CD14-positive monocyte (primary cell): ENCODE measurements at regions not wholly inside any gene's neighbourhood (a gene's known extent, or its start where the extent isn't known, plus 50 kb on each side); places are given as distances from the start of the nearest gene placed in this dataset.

ENCODE experiments used
- DNase-seq, 3 donors: peaks; one replicate each; pipeline ENCODE4 v3.0.0-alpha.2; 2011 to 2022
- H2AFZ ChIP-seq: 2 replicates; pipeline ENCODE4 v1.6.0; 2012; ENCODE audit warnings: mild to moderate bottlenecking, low read depth, low read length, inconsistent platforms; ENCODE audit not compliant: insufficient read depth, poor library complexity, severe bottlenecking
- H3K27ac ChIP-seq, 2 donors: 1 replicate in 1 of 2; 2 replicates in 1 of 2; pipeline ENCODE4 v1.5.1; 2012 to 2013; ENCODE audit warnings: low read length in 2 of 2, control low read depth in 1 of 2, inconsistent platforms in 1 of 2, low read depth in 1 of 2, mild to moderate bottlenecking in 1 of 2
- H3K27me3 ChIP-seq, 2 donors: one replicate each; pipeline versions ENCODE4 v1.6.0 to v1.6.1; 2011 to 2013; ENCODE audit warnings: low read length in 2 of 2; ENCODE audit not compliant: control insufficient read depth in 2 of 2, insufficient read depth in 2 of 2
- H3K36me3 ChIP-seq, 2 donors: replicated peaks in 1 of 2; 1 replicate in 1 of 2; 2 replicates in 1 of 2; pipeline versions ENCODE4 v1.5.1 to v1.6.1; 2012 to 2013; ENCODE audit warnings: low read length in 2 of 2, control low read depth in 1 of 2, inconsistent platforms in 1 of 2, mild to moderate bottlenecking in 1 of 2; ENCODE audit not compliant: insufficient read depth in 2 of 2, control insufficient read depth in 1 of 2
- H3K4me1 ChIP-seq, 2 donors: 1 replicate in 1 of 2; 2 replicates in 1 of 2; pipeline versions ENCODE4 v1.5.1 to v1.6.1; 2012 to 2013; ENCODE audit warnings: low read length in 2 of 2, control low read depth in 1 of 2, inconsistent platforms in 1 of 2, mild to moderate bottlenecking in 1 of 2, moderate library complexity in 1 of 2; ENCODE audit not compliant: insufficient read depth in 2 of 2, control insufficient read depth in 1 of 2
- H3K4me2 ChIP-seq: replicated peaks from 2 replicates; pipeline ENCODE3; 2012; ENCODE audit warnings: low read length, moderate library complexity, mild to moderate bottlenecking; ENCODE audit not compliant: poor library complexity, severe bottlenecking; ENCODE audit errors: extremely low read depth
- H3K4me3 ChIP-seq, 3 experiments: fragments of 200-600 bp in 1 of 3; sonication (generic) in 1 of 3; replicated peaks in 1 of 3; 1 replicate in 2 of 3; 2 replicates in 1 of 3; pipeline ENCODE4 v1.5.1; 2011 to 2013; ENCODE audit warnings: low read length in 3 of 3, mild to moderate bottlenecking in 3 of 3, control low read depth in 2 of 3, low read depth in 2 of 3, inconsistent platforms in 1 of 3, moderate library complexity in 1 of 3
- H3K79me2 ChIP-seq: 2 replicates; pipeline ENCODE4 v1.6.0; 2012; ENCODE audit warnings: mild to moderate bottlenecking, control low read depth, inconsistent platforms, low read length, moderate library complexity; ENCODE audit not compliant: insufficient read depth
- H3K9ac ChIP-seq: 2 replicates; pipeline ENCODE4 v1.6.0; 2017; ENCODE audit warnings: low read length, mild to moderate bottlenecking; ENCODE audit not compliant: insufficient read depth, poor library complexity, severe bottlenecking
- H3K9me3 ChIP-seq, 2 donors: replicated peaks in 1 of 2; 1 replicate in 1 of 2; 2 replicates in 1 of 2; pipeline versions ENCODE4 v1.5.1 to v1.6.1; 2012 to 2013; ENCODE audit warnings: low read length in 2 of 2, control low read depth in 1 of 2; ENCODE audit not compliant: control insufficient read depth in 1 of 2, insufficient read depth in 1 of 2
- H4K20me1 ChIP-seq: 2 replicates; pipeline ENCODE4 v1.6.0; 2012; ENCODE audit warnings: mild to moderate bottlenecking, low read length, control low read depth, moderate library complexity; ENCODE audit not compliant: insufficient read depth
- H3K27ac Mint-ChIP-seq, 7 donors: one replicate each; pipeline ENCODE4 v1.8.0; 2020; ENCODE audit warnings: mild to moderate bottlenecking in 7 of 7, mixed read lengths in 7 of 7, moderate library complexity in 6 of 7, inconsistent platforms in 2 of 7
- H3K27me3 Mint-ChIP-seq, 3 donors: one replicate each; pipeline ENCODE4 v1.8.0; 2021 to 2022; ENCODE audit warnings: low read depth in 3 of 3, mild to moderate bottlenecking in 3 of 3, mixed read lengths in 3 of 3, moderate library complexity in 3 of 3, inconsistent platforms in 1 of 3
- H3K36me3 Mint-ChIP-seq, 2 donors: one replicate each; pipeline ENCODE4 v1.8.0; 2020; ENCODE audit warnings: mixed read lengths in 2 of 2, inconsistent platforms in 1 of 2, mild to moderate bottlenecking in 1 of 2
- H3K4me1 Mint-ChIP-seq: one replicate; pipeline ENCODE4 v1.8.0; 2020; ENCODE audit warnings: mild to moderate bottlenecking, mixed read lengths
- H3K4me3 Mint-ChIP-seq, 2 donors: one replicate each; pipeline ENCODE4 v1.8.0; 2020; ENCODE audit warnings: mild to moderate bottlenecking in 2 of 2, mixed read lengths in 2 of 2, moderate library complexity in 1 of 2
- H3K9me3 Mint-ChIP-seq, 7 donors: one replicate each; pipeline ENCODE4 v1.8.0; 2020 to 2022; ENCODE audit warnings: mixed read lengths in 7 of 7, mild to moderate bottlenecking in 6 of 7, moderate library complexity in 6 of 7, inconsistent platforms in 2 of 7
- CTCF ChIP-seq: fragments of 200-600 bp; IDR thresholded peaks from one replicate; pipeline ENCODE4 v1.8.0; 2022; ENCODE audit warnings: antibody characterized with exemption, mild to moderate bottlenecking
- WGBS: methylation state at CpG from one replicate; pipeline ENCODE4 v1.1.5; 2013; ENCODE audit warnings: missing lambda C conversion rate; ENCODE audit not compliant: insufficient coverage; 5-methylcytosine and 5-hydroxymethylcytosine counted together
- intact Hi-C, 2 donors: fragments of 100-400 bp; cut with micrococcal nuclease; formaldehyde crosslinking; loops; one replicate each; pipeline versions ENCODE4 v1.15.0 to v1.15.1; 2023

GRCh38 chr5:89922161-89922560 is 487.4 kb downstream of the CETN3 start:
- H3K79me2 ChIP-seq: no peaks in the 10 kb centered on the region
- 89% methylated on average over 2 of the region's 3 CpGs for WGBS
- no peak overlapping the region for H3K4me3 ChIP-seq
- H3K4me3 Mint-ChIP-seq: no peak overlapping the region
- no peak overlapping the region for H3K4me2 ChIP-seq
- H2AFZ ChIP-seq: no peak overlapping the region
- H3K36me3 Mint-ChIP-seq: no peaks in the 10 kb centered on the region
- H3K4me1 ChIP-seq: no peaks in the 10 kb centered on the region
- H3K36me3 ChIP-seq: no peaks in the 10 kb centered on the region
- intact Hi-C loops: no loop called here
- H3K9ac ChIP-seq: no peak overlapping the region
- no peaks in the 10 kb centered on the region for H3K4me1 Mint-ChIP-seq
- no peak for TF ChIP-seq CTCF
- no peak overlapping the region for H3K27ac Mint-ChIP-seq
- H3K27me3 Mint-ChIP-seq: peaks cover 0 to 2% (median 1%) of the 10 kb centered on the region in 3 donors
- H4K20me1 ChIP-seq: no peaks in the 10 kb centered on the region
- peaks cover 0 to 7% of the 10 kb centered on the region in 2 donors for H3K9me3 ChIP-seq
- no peak overlapping the region for H3K27ac ChIP-seq
- H3K9me3 Mint-ChIP-seq: peaks cover 0 to 7% (median 3%) of the 10 kb centered on the region in 7 donors
- H3K27me3 ChIP-seq: no peaks in the 10 kb centered on the region
- no peak for DNase-seq

GRCh38 chr5:89917112-89917511 is 492.4 kb downstream of the CETN3 start:
- no peaks in the 10 kb centered on the region for H3K4me1 Mint-ChIP-seq
- no CpG with 5 or more reads among the region's 1 CpG for WGBS
- H3K27me3 Mint-ChIP-seq: no peaks in the 10 kb centered on the region
- Histone ChIP-seq H3K79me2 (no peaks in the 10 kb centered on the region), H3K9ac (no peak overlapping the region), H3K36me3 (no peaks in the 10 kb centered on the region), H3K4me3 (no peak overlapping the region), H4K20me1 (no peaks in the 10 kb centered on the region), H3K4me1 (no peaks in the 10 kb centered on the region), H3K27ac (no peak overlapping the region), H3K4me2 (no peak overlapping the region), H3K27me3 (no peaks in the 10 kb centered on the region), H3K9me3 (peaks cover 0 to 4% of the 10 kb centered on the region in 2 donors), H2AFZ (no peak overlapping the region)
- peaks cover 0 to 5% (median 0%) of the 10 kb centered on the region in 7 donors for H3K9me3 Mint-ChIP-seq
- intact Hi-C loops: no loop called here
- no peak overlapping the region for H3K27ac Mint-ChIP-seq
- H3K36me3 Mint-ChIP-seq: no peaks in the 10 kb centered on the region
- DNase-seq: no peak
- TF ChIP-seq CTCF: no peak
- no peak overlapping the region for H3K4me3 Mint-ChIP-seq
